ENCODE measurements at regions not wholly inside any gene's neighbourhood (a gene's known extent, or its start where the extent isn't known, plus 50 kb on each side); places are given as distances from the start of the nearest gene placed in this dataset.

DNA sequence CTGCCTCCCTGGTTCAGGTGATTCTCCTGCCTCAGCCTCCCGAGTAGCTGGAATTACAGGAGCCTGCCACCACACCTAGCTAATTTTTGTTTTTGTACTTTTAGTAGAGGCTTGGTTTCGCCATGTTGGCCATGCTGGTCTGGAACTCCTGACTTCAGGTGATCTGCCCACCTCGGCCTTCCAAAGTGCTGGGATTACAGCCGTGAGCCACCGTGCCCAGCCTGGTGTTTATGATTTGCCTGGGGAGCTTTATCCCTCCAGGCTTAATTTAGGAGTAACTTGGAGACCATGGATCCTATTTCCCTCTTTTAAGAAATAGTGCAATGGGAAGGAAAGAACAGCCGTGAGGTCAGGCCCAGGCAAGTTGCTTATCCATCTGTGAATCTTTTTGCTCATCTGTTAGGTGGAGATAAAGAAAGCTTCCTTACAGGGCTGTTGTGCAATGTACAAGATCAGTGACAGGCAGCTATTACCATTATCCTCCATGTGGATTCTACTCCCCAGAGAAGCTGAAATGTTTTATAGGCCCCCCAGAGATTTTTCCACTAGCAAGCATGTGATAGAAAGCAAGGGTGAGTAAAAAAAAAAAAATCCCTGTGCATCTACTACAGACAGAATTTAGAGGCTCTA, 104.9 kb upstream of the MGAT5 start:
- 92% methylated on average over 6 of the region's 6 CpGs for WGBS
- no peak for DNase-seq (ENCODE audit: extremely low spot score)
- Histone ChIP-seq H3K9me3 (no peaks in the 10 kb centered on the region), H3K36me3 (peaks cover 0 to 15% (median 0%) of the 10 kb centered on the region in 4 donors), H3K4me1 (peaks cover 8 to 24% (median 16%) of the 10 kb centered on the region in 4 donors), H3K4me3 (no peak overlapping the region), H3K27ac (replicated peaks in 1 of 4) (no peak overlapping the region), H3K27me3 (no peaks in the 10 kb centered on the region)
- TF ChIP-seq, protein P1, sequence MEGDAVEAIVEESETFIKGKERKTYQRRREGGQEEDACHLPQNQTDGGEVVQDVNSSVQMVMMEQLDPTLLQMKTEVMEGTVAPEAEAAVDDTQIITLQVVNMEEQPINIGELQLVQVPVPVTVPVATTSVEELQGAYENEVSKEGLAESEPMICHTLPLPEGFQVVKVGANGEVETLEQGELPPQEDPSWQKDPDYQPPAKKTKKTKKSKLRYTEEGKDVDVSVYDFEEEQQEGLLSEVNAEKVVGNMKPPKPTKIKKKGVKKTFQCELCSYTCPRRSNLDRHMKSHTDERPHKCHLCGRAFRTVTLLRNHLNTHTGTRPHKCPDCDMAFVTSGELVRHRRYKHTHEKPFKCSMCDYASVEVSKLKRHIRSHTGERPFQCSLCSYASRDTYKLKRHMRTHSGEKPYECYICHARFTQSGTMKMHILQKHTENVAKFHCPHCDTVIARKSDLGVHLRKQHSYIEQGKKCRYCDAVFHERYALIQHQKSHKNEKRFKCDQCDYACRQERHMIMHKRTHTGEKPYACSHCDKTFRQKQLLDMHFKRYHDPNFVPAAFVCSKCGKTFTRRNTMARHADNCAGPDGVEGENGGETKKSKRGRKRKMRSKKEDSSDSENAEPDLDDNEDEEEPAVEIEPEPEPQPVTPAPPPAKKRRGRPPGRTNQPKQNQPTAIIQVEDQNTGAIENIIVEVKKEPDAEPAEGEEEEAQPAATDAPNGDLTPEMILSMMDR (IDR thresholded peaks at IDR 0.05), result no peak
- TF ChIP-seq POLR2A (IDR thresholded peaks at IDR 0.05; ENCODE audit: low read depth) (no peak), EP300 (IDR thresholded peaks at IDR 0.05) (no peak), POLR2AphosphoS5 (IDR thresholded peaks at IDR 0.05) (no peak)
- intact Hi-C loops (cut with DNase I), result no loop called here

- H3K36me3 ChIP-seq, result peaks cover 0 to 15% (median 0%) of the 10 kb centered on the region in 4 donors
- DNase-seq (ENCODE audit: extremely low spot score), result no peak
- 0% methylated on average over 1 of the region's 1 CpG for WGBS
Observed at GRCh38 chr2:134149904-134150303, 104.0 kb upstream of the MGAT5 start.

DNA sequence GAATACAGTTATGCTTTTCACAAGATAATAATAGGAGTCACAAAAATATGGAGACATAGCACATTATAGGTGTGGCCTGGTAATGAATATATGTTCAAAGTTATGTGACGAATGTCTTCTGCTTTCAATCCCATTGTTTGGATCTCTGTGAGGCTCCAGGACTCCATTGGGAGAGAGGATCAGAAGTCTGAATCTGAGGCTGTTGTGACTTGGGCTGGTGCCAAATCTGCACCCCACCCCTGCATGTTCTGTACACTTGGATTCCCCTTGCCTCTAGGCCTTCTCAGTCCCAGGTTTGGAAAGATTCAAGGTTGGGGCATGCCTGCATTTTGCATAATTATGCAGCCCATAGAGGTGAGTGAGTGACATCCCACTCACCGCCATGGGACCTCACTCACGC, 103.1 kb upstream of the MGAT5 start:
- H3K4me1 ChIP-seq, result peaks cover 11 to 39% (median 17%) of the 10 kb centered on the region in 4 donors

More at GRCh38 chr2:134149904-134150303, 104.0 kb upstream of the MGAT5 start:
- intact Hi-C loops (cut with DNase I), result no loop called here
- TF ChIP-seq POLR2AphosphoS5 (IDR thresholded peaks at IDR 0.05) (no peak), EP300 (IDR thresholded peaks at IDR 0.05) (no peak), POLR2A (IDR thresholded peaks at IDR 0.05; ENCODE audit: low read depth) (no peak)
- TF ChIP-seq, protein P1 (IDR thresholded peaks at IDR 0.05), result no peak
- H3K4me1 ChIP-seq, result peaks cover 11 to 31% (median 20%) of the 10 kb centered on the region in 4 donors
- no peak overlapping the region for H3K4me3 ChIP-seq
- no peaks in the 10 kb centered on the region for H3K27me3 ChIP-seq
- H3K9me3 ChIP-seq, result no peaks in the 10 kb centered on the region
- H3K27ac ChIP-seq (replicated peaks in 1 of 4), result no peak overlapping the region

GRCh38 chr2:134152045-134153010, 101.5 kb upstream of the MGAT5 start:
- no peak for DNase-seq (ENCODE audit: extremely low spot score)
- TF ChIP-seq POLR2AphosphoS5 (IDR thresholded peaks at IDR 0.05) (no peak), POLR2A (IDR thresholded peaks at IDR 0.05; ENCODE audit: low read depth) (no peak), EP300 (IDR thresholded peaks at IDR 0.05) (no peak)
- TF ChIP-seq, protein P1 (IDR thresholded peaks at IDR 0.05), result no peak
- Histone ChIP-seq H3K4me3 (no peak overlapping the region), H3K27ac (replicated peaks in 1 of 4) (no peak overlapping the region), H3K27me3 (no peaks in the 10 kb centered on the region), H3K9me3 (no peaks in the 10 kb centered on the region), H3K4me1 (peaks cover 7 to 34% (median 9%) of the 10 kb centered on the region in 4 donors), H3K36me3 (peaks cover 0 to 19% (median 0%) of the 10 kb centered on the region in 4 donors)
- intact Hi-C loops (cut with DNase I), result no loop called here
- 92% methylated on average over 23 of the region's 23 CpGs for WGBS

More for the DNA sequence above, 103.1 kb upstream of the MGAT5 start:
- intact Hi-C loops (cut with DNase I), result no loop called here
- Histone ChIP-seq H3K4me3 (no peak overlapping the region), H3K36me3 (peaks cover 0 to 15% (median 0%) of the 10 kb centered on the region in 4 donors), H3K27ac (replicated peaks in 1 of 4) (no peak overlapping the region), H3K27me3 (no peaks in the 10 kb centered on the region), H3K9me3 (no peaks in the 10 kb centered on the region)
- 90% methylated on average over 3 of the region's 3 CpGs for WGBS
- no peak for DNase-seq (ENCODE audit: extremely low spot score)
- TF ChIP-seq POLR2AphosphoS5 (IDR thresholded peaks at IDR 0.05) (no peak), POLR2A (IDR thresholded peaks at IDR 0.05; ENCODE audit: low read depth) (no peak), EP300 (IDR thresholded peaks at IDR 0.05) (no peak)
- TF ChIP-seq, protein P1 (IDR thresholded peaks at IDR 0.05), result no peak

Data from esophagus muscularis mucosa (tissue), 4 donors.